ENCODE measurements at regions not wholly inside any gene's neighbourhood (a gene's known extent, or its start where the extent isn't known, plus 50 kb on each side); places are given as distances from the start of the nearest gene placed in this dataset.

GRCh38 chr4:136183513-136183912 is 1348.8 kb downstream of the PCDH18 start:
- intact Hi-C loops (cut with micrococcal nuclease) = no loop called here
- no peak for DNase-seq
- ATAC-seq = no peak

- intact Hi-C loops (cut with micrococcal nuclease) = no loop called here
- DNase-seq (no peak), ATAC-seq (no peak)
These were observed 1375.3 kb downstream of the PCDH18 start for GRCh38 chr4:136156947-136157346.

- intact Hi-C loops (cut with micrococcal nuclease) = no loop called here
- no peak for ATAC-seq
- DNase-seq = no peak
These were observed 1382.2 kb downstream of the PCDH18 start for GRCh38 chr4:136150046-136150445.

- intact Hi-C loops (cut with micrococcal nuclease) = no loop called here
- no peak for ATAC-seq
- DNase-seq = no peak
These were observed 1395.7 kb downstream of the PCDH18 start for GRCh38 chr4:136136601-136137000.

- ATAC-seq = no peak
- intact Hi-C loops (cut with micrococcal nuclease) = no loop called here
- DNase-seq = no peak
These were observed 1408.0 kb downstream of the PCDH18 start for GRCh38 chr4:136124251-136124745.

- intact Hi-C loops (cut with micrococcal nuclease) = no loop called here
- ATAC-seq = no peak
- DNase-seq = no peak
These were observed 1410.9 kb downstream of the PCDH18 start for GRCh38 chr4:136121426-136121825.

GRCh38 chr4:136113921-136114320 is 1418.4 kb downstream of the PCDH18 start:
- no peak for DNase-seq
- no peak for ATAC-seq
- intact Hi-C loops (cut with micrococcal nuclease) = no loop called here

GRCh38 chr4:136112116-136112515 is 1420.2 kb downstream of the PCDH18 start:
- DNase-seq = no peak
- ATAC-seq = no peak
- intact Hi-C loops (cut with micrococcal nuclease) = no loop called here

GRCh38 chr4:136106753-136107152 is 1425.5 kb downstream of the PCDH18 start:
- intact Hi-C loops (cut with micrococcal nuclease) = no loop called here
- ATAC-seq = no peak
- DNase-seq = no peak

GRCh38 chr4:136103616-136104015 is 1428.7 kb downstream of the PCDH18 start:
- intact Hi-C loops (cut with micrococcal nuclease) = no loop called here
- no peak for ATAC-seq
- DNase-seq = no peak

GRCh38 chr4:136097676-136098075 is 1434.6 kb downstream of the PCDH18 start:
- no peak for ATAC-seq
- intact Hi-C loops (cut with micrococcal nuclease) = no loop called here
- no peak for DNase-seq

GRCh38 chr4:136088211-136088867 is 1444.0 kb downstream of the PCDH18 start:
- intact Hi-C loops (cut with micrococcal nuclease) = no loop called here
- no peak for DNase-seq
- no peak for ATAC-seq

GRCh38 chr4:136078976-136079375 is 1453.3 kb downstream of the PCDH18 start:
- intact Hi-C loops (cut with micrococcal nuclease) = no loop called here
- DNase-seq (no peak), ATAC-seq (no peak)

- intact Hi-C loops (cut with micrococcal nuclease) = no loop called here
- DNase-seq (no peak), ATAC-seq (no peak)
These were observed 1475.5 kb downstream of the PCDH18 start for GRCh38 chr4:136056748-136057147.

GRCh38 chr4:136055360-136055759 is 1476.9 kb downstream of the PCDH18 start:
- intact Hi-C loops (cut with micrococcal nuclease) = no loop called here
- DNase-seq = no peak
- no peak for ATAC-seq

GRCh38 chr4:136036744-136037143 is 1495.5 kb downstream of the PCDH18 start:
- intact Hi-C loops (cut with micrococcal nuclease) = no loop called here
- no peak for DNase-seq

GRCh38 chr4:136032391-136032790 is 1499.9 kb downstream of the PCDH18 start:
- DNase-seq (no peak), ATAC-seq (no peak)
- intact Hi-C loops (cut with micrococcal nuclease) = no loop called here

More at GRCh38 chr4:136036744-136037143, 1495.5 kb downstream of the PCDH18 start:
- no peak for ATAC-seq

- intact Hi-C loops (cut with micrococcal nuclease) = no loop called here
- no peak for ATAC-seq
These were observed 1506.8 kb downstream of the PCDH18 start for GRCh38 chr4:136025540-136025939.

GRCh38 chr4:136017556-136017955 is 1514.7 kb downstream of the PCDH18 start:
- no peak for ATAC-seq
- no peak for DNase-seq
- intact Hi-C loops (cut with micrococcal nuclease) = no loop called here

More at GRCh38 chr4:136025540-136025939, 1506.8 kb downstream of the PCDH18 start:
- DNase-seq = no peak

- no peak for ATAC-seq
- intact Hi-C loops (cut with micrococcal nuclease) = no loop called here
- no peak for DNase-seq
These were observed 1520.1 kb downstream of the PCDH18 start for GRCh38 chr4:136012220-136012619.

GRCh38 chr4:136009258-136009832 is 1522.9 kb downstream of the PCDH18 start:
- intact Hi-C loops (cut with micrococcal nuclease) = no loop called here
- no peak for DNase-seq
- ATAC-seq = no peak

Data from left ventricle myocardium superior (tissue), 1 donor.